ENCODE measurements at regions not wholly inside any gene's neighbourhood (a gene's known extent, or its start where the extent isn't known, plus 50 kb on each side); places are given as distances from the start of the nearest gene placed in this dataset. TPM values are rescaled to one million over a fixed set of nuclear protein-coding genes. Genes with fewer than 3 reads are reported as not detected.

Small RNAs in the stretch of these regions (small RNA-seq; reads per million reads assigned to genes)
- gene AC141846.1: not detected

Data from Karpas-422 (cell line).